ENCODE measurements at regions not wholly inside any gene's neighbourhood (a gene's known extent, or its start where the extent isn't known, plus 50 kb on each side); places are given as distances from the start of the nearest gene placed in this dataset.

- DNase-seq (ENCODE audit: low spot score), result no peak
Measured at GRCh38 chr5:53825926-53826325, 265.5 kb downstream of the NDUFS4 start.

GRCh38 chr5:53826504-53826903 lies 266.1 kb downstream of the NDUFS4 start:
- DNase-seq (ENCODE audit: low spot score), result no peak

- no peak for DNase-seq (ENCODE audit: low spot score)
Measured at GRCh38 chr5:53827211-53827651, 266.8 kb downstream of the NDUFS4 start.

GRCh38 chr5:53831496-53831895 lies 271.1 kb downstream of the NDUFS4 start:
- no peak for DNase-seq (ENCODE audit: low spot score)

Data from Ammon's horn (tissue), 1 donor.